ENCODE measurements at regions not wholly inside any gene's neighbourhood (a gene's known extent, or its start where the extent isn't known, plus 50 kb on each side); places are given as distances from the start of the nearest gene placed in this dataset.

DNA sequence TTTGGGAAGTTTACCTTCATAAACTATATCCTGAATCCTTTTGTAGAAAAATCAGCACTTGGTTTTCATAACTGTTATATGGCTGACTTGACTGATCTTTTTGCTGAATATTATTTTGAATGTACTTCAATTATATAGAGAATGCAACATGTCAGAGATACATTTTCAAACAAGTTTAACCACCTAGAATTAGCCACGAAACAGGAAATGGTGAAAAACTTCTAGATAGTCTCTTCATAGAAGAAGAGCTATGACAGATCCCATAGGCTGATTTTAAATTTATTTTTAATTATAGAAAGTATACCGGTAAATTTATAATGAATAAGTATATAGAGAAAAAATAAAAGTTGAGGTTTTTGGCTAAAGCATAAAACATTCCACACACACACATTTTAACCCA lies 436.8 kb upstream of the DPPA4 start (continued):
- TF ChIP-seq, protein P1, sequence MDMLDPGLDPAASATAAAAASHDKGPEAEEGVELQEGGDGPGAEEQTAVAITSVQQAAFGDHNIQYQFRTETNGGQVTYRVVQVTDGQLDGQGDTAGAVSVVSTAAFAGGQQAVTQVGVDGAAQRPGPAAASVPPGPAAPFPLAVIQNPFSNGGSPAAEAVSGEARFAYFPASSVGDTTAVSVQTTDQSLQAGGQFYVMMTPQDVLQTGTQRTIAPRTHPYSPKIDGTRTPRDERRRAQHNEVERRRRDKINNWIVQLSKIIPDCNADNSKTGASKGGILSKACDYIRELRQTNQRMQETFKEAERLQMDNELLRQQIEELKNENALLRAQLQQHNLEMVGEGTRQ (CRISPR knock-in tag; IDR thresholded peaks at IDR 0.05), result no peak
- TF ChIP-seq, protein P2, sequence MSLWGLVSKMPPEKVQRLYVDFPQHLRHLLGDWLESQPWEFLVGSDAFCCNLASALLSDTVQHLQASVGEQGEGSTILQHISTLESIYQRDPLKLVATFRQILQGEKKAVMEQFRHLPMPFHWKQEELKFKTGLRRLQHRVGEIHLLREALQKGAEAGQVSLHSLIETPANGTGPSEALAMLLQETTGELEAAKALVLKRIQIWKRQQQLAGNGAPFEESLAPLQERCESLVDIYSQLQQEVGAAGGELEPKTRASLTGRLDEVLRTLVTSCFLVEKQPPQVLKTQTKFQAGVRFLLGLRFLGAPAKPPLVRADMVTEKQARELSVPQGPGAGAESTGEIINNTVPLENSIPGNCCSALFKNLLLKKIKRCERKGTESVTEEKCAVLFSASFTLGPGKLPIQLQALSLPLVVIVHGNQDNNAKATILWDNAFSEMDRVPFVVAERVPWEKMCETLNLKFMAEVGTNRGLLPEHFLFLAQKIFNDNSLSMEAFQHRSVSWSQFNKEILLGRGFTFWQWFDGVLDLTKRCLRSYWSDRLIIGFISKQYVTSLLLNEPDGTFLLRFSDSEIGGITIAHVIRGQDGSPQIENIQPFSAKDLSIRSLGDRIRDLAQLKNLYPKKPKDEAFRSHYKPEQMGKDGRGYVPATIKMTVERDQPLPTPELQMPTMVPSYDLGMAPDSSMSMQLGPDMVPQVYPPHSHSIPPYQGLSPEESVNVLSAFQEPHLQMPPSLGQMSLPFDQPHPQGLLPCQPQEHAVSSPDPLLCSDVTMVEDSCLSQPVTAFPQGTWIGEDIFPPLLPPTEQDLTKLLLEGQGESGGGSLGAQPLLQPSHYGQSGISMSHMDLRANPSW (CRISPR knock-in tag; conservative IDR thresholded peaks at IDR 0.05; ENCODE audit: low read depth), result no peak
- TF ChIP-seq ZNF396 (CRISPR knock-in tag; IDR thresholded peaks at IDR 0.05; ENCODE audit: borderline replicate concordance), result no peak
- TF ChIP-seq, protein P3, sequence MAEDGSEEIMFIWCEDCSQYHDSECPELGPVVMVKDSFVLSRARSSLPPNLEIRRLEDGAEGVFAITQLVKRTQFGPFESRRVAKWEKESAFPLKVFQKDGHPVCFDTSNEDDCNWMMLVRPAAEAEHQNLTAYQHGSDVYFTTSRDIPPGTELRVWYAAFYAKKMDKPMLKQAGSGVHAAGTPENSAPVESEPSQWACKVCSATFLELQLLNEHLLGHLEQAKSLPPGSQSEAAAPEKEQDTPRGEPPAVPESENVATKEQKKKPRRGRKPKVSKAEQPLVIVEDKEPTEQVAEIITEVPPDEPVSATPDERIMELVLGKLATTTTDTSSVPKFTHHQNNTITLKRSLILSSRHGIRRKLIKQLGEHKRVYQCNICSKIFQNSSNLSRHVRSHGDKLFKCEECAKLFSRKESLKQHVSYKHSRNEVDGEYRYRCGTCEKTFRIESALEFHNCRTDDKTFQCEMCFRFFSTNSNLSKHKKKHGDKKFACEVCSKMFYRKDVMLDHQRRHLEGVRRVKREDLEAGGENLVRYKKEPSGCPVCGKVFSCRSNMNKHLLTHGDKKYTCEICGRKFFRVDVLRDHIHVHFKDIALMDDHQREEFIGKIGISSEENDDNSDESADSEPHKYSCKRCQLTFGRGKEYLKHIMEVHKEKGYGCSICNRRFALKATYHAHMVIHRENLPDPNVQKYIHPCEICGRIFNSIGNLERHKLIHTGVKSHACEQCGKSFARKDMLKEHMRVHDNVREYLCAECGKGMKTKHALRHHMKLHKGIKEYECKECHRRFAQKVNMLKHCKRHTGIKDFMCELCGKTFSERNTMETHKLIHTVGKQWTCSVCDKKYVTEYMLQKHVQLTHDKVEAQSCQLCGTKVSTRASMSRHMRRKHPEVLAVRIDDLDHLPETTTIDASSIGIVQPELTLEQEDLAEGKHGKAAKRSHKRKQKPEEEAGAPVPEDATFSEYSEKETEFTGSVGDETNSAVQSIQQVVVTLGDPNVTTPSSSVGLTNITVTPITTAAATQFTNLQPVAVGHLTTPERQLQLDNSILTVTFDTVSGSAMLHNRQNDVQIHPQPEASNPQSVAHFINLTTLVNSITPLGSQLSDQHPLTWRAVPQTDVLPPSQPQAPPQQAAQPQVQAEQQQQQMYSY (CRISPR knock-in tag; IDR thresholded peaks at IDR 0.05), result no peak
- no peak for TF ChIP-seq HMGA2 (CRISPR knock-in tag; IDR thresholded peaks at IDR 0.05)
- TF ChIP-seq NFE2L1 (CRISPR knock-in tag; IDR thresholded peaks at IDR 0.05), result no peak
- TF ChIP-seq, protein P4, sequence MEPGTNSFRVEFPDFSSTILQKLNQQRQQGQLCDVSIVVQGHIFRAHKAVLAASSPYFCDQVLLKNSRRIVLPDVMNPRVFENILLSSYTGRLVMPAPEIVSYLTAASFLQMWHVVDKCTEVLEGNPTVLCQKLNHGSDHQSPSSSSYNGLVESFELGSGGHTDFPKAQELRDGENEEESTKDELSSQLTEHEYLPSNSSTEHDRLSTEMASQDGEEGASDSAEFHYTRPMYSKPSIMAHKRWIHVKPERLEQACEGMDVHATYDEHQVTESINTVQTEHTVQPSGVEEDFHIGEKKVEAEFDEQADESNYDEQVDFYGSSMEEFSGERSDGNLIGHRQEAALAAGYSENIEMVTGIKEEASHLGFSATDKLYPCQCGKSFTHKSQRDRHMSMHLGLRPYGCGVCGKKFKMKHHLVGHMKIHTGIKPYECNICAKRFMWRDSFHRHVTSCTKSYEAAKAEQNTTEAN (CRISPR knock-in tag; IDR thresholded peaks at IDR 0.05), result no peak
- no peak for TF ChIP-seq NR2C2 (CRISPR knock-in tag; IDR thresholded peaks at IDR 0.05)
- TF ChIP-seq, protein P5, sequence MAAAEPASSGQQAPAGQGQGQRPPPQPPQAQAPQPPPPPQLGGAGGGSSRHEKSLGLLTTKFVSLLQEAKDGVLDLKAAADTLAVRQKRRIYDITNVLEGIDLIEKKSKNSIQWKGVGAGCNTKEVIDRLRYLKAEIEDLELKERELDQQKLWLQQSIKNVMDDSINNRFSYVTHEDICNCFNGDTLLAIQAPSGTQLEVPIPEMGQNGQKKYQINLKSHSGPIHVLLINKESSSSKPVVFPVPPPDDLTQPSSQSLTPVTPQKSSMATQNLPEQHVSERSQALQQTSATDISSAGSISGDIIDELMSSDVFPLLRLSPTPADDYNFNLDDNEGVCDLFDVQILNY (CRISPR knock-in tag; IDR thresholded peaks at IDR 0.05), result no peak
- TF ChIP-seq, protein P6, sequence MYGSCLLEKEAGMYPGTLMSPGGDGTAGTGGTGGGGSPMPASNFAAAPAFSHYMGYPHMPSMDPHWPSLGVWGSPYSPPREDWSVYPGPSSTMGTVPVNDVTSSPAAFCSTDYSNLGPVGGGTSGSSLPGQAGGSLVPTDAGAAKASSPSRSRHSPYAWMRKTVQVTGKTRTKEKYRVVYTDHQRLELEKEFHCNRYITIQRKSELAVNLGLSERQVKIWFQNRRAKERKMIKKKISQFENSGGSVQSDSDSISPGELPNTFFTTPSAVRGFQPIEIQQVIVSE (CRISPR knock-in tag; IDR thresholded peaks at IDR 0.05; ENCODE audit: borderline replicate concordance), result no peak
- TF ChIP-seq, protein P7, sequence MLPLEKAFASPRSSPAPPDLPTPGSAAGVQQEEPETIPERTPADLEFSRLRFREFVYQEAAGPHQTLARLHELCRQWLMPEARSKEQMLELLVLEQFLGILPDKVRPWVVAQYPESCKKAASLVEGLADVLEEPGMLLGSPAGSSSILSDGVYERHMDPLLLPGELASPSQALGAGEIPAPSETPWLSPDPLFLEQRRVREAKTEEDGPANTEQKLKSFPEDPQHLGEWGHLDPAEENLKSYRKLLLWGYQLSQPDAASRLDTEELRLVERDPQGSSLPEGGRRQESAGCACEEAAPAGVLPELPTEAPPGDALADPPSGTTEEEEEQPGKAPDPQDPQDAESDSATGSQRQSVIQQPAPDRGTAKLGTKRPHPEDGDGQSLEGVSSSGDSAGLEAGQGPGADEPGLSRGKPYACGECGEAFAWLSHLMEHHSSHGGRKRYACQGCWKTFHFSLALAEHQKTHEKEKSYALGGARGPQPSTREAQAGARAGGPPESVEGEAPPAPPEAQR (CRISPR knock-in tag; IDR thresholded peaks at IDR 0.05), result no peak

DNA sequence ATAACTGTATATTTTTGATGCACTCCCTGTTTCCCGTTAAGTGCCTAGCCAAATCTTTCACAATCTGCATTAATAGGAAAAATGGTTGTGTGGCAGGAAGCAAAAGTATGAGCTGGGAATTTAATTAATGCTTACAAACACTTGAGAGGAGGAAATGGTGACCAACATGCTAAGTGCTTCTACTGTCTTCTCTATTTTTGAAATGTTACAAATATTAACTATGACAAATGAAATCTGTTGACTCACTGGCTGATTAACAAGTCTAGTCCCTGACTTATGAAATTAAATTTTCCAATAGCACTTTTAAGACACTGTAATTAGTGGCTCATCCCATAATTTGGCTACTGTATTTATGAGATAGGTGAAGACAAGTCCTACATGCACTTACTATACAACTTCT lies 446.9 kb upstream of the DPPA4 start:
- H3K27ac Mint-ChIP-seq, result no peak overlapping the region
- ChIA-PET CTCF (no interaction called here), POLR2A (no interaction called here)
- H3K9me3 Mint-ChIP-seq, result peaks cover 28% of the 10 kb centered on the region
- H3K4me1 Mint-ChIP-seq, result no peaks in the 10 kb centered on the region
- H3K27me3 Mint-ChIP-seq (ENCODE audit: low read depth), result no peaks in the 10 kb centered on the region; the same call in 1 of the 2 replicates
- ATAC-seq (no peak), DNase-seq (ENCODE audit: low spot score) (no peak)
- H3K4me3 Mint-ChIP-seq, result no peak overlapping the region
- peaks cover 14% of the 10 kb centered on the region for H3K36me3 Mint-ChIP-seq
- TF ChIP-seq ELF4 (CRISPR knock-in tag; IDR thresholded peaks at IDR 0.05; ENCODE audit: low read depth) (no peak), ZNF396 (CRISPR knock-in tag; IDR thresholded peaks at IDR 0.05; ENCODE audit: borderline replicate concordance) (no peak), SMAD4 (CRISPR knock-in tag; IDR thresholded peaks at IDR 0.05) (no peak), ZNF219 (CRISPR knock-in tag; IDR thresholded peaks at IDR 0.05; ENCODE audit: borderline replicate concordance) (no peak), FOXJ3 (CRISPR knock-in tag; IDR thresholded peaks at IDR 0.05; ENCODE audit: borderline replicate concordance) (no peak), RORB (CRISPR knock-in tag; IDR thresholded peaks at IDR 0.05) (no peak), NFATC4 (CRISPR knock-in tag; IDR thresholded peaks at IDR 0.05) (no peak), ATF1 (CRISPR knock-in tag; IDR thresholded peaks at IDR 0.05) (no peak), TCF7 (CRISPR knock-in tag; IDR thresholded peaks at IDR 0.05; ENCODE audit: low read depth) (no peak)
- TF ChIP-seq, protein P8, sequence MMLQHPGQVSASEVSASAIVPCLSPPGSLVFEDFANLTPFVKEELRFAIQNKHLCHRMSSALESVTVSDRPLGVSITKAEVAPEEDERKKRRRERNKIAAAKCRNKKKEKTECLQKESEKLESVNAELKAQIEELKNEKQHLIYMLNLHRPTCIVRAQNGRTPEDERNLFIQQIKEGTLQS (CRISPR knock-in tag; conservative IDR thresholded peaks at IDR 0.05), result no peak
- TF ChIP-seq, protein P9, sequence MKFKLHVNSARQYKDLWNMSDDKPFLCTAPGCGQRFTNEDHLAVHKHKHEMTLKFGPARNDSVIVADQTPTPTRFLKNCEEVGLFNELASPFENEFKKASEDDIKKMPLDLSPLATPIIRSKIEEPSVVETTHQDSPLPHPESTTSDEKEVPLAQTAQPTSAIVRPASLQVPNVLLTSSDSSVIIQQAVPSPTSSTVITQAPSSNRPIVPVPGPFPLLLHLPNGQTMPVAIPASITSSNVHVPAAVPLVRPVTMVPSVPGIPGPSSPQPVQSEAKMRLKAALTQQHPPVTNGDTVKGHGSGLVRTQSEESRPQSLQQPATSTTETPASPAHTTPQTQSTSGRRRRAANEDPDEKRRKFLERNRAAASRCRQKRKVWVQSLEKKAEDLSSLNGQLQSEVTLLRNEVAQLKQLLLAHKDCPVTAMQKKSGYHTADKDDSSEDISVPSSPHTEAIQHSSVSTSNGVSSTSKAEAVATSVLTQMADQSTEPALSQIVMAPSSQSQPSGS (CRISPR knock-in tag; IDR thresholded peaks at IDR 0.05; ENCODE audit: borderline replicate concordance, low read depth), result no peak
- TF ChIP-seq, protein P10, sequence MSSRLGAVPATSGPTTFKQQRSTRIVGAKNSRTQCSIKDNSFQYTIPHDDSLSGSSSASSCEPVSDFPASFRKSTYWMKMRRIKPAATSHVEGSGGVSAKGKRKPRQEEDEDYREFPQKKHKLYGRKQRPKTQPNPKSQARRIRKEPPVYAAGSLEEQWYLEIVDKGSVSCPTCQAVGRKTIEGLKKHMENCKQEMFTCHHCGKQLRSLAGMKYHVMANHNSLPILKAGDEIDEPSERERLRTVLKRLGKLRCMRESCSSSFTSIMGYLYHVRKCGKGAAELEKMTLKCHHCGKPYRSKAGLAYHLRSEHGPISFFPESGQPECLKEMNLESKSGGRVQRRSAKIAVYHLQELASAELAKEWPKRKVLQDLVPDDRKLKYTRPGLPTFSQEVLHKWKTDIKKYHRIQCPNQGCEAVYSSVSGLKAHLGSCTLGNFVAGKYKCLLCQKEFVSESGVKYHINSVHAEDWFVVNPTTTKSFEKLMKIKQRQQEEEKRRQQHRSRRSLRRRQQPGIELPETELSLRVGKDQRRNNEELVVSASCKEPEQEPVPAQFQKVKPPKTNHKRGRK (CRISPR knock-in tag; IDR thresholded peaks at IDR 0.05; ENCODE audit: borderline replicate concordance), result no peak

All from WTC11 (cell line).